K562 (cell line): ENCODE measurements at regions not wholly inside any gene's neighbourhood (a gene's known extent, or its start where the extent isn't known, plus 50 kb on each side); places are given as distances from the start of the nearest gene placed in this dataset.

Experiments used
- ARID4B ChIP-seq: sonication (generic); formaldehyde crosslinking; IDR thresholded peaks from 2 replicates; pipeline ENCODE4 v1.8.0; 2022; ENCODE audit warnings: mild to moderate bottlenecking, missing genetic modification reagents
- ATF4 ChIP-seq: fragments of 450-650 bp; formaldehyde crosslinking; IDR thresholded peaks from 2 replicates; pipeline ENCODE4 v1.4.0; 2022; ENCODE audit warnings: mild to moderate bottlenecking, moderate library complexity
- CBFA2T2 ChIP-seq: fragments of 450-650 bp; conservative IDR thresholded peaks from 2 replicates; pipeline ENCODE4 v1.6.1; 2017; ENCODE audit warnings: mild to moderate bottlenecking
- CEBPZ ChIP-seq: fragments of 150-350 bp; IDR thresholded peaks from 2 replicates; pipeline ENCODE4 v1.6.1; 2014; ENCODE audit warnings: low read depth, mild to moderate bottlenecking, low read length, borderline replicate concordance
- CREBBP ChIP-seq: IDR thresholded peaks from one replicate; pipeline ENCODE4 v1.6.1; 2012; ENCODE audit warnings: low read depth, mild to moderate bottlenecking, control low read depth, inconsistent platforms, low read length
- ELF4 ChIP-seq: fragments of 450-650 bp; formaldehyde crosslinking; IDR thresholded peaks from 2 replicates; pipeline ENCODE4 v1.4.0; 2022; ENCODE audit warnings: missing genetic modification characterization
- HIVEP1 ChIP-seq: fragments of 250-450 bp; sonication (Bioruptor Pico); IDR thresholded peaks from 2 replicates; pipeline ENCODE4 v1.4.0; 2020; ENCODE audit warnings: mild to moderate bottlenecking
- LCOR ChIP-seq: sonication (generic); formaldehyde crosslinking; IDR thresholded peaks from 2 replicates; pipeline ENCODE4 v1.8.0; 2022; ENCODE audit warnings: mild to moderate bottlenecking, missing genetic modification reagents
- MED1 ChIP-seq: sonication (generic); formaldehyde crosslinking; IDR thresholded peaks from 2 replicates; pipeline ENCODE4 v1.8.1; 2023; ENCODE audit warnings: missing genetic modification reagents, borderline replicate concordance
- PREB ChIP-seq: sonication (generic); formaldehyde crosslinking; IDR thresholded peaks from 2 replicates; pipeline ENCODE4 v1.8.1; 2023; ENCODE audit warnings: mild to moderate bottlenecking, missing genetic modification reagents
- RBM25 ChIP-seq: fragments of 200-400 bp; formaldehyde crosslinking; IDR thresholded peaks from 2 replicates; pipeline ENCODE4 v1.6.1; 2018; ENCODE audit warnings: low read length, low read depth, moderate library complexity; ENCODE audit not compliant: severe bottlenecking
- RFX1 ChIP-seq: fragments of 450-650 bp; IDR thresholded peaks from 2 replicates; pipeline ENCODE4 v1.6.1; 2016; ENCODE audit warnings: mild to moderate bottlenecking, moderate library complexity
- SREBF1 ChIP-seq: fragments of 150-350 bp; IDR thresholded peaks from 2 replicates; pipeline ENCODE4 v1.6.1; 2014; ENCODE audit warnings: antibody characterized with exemption, low read depth, low read length, borderline replicate concordance
- ZNF175 ChIP-seq: fragments of 200-800 bp; sonication (Bioruptor generic); IDR thresholded peaks from 2 replicates; pipeline ENCODE4 v1.6.1; 2016; ENCODE audit warnings: low read depth, mild to moderate bottlenecking, missing genetic modification characterization, missing compliant biosample characterization
- ZNF217 ChIP-seq: sonication (generic); formaldehyde crosslinking; IDR thresholded peaks from 2 replicates; pipeline ENCODE4 v1.8.0; 2022; ENCODE audit warnings: mild to moderate bottlenecking, missing genetic modification reagents
- ZNF239 ChIP-seq: fragments of 250-450 bp; sonication (Bioruptor Pico); IDR thresholded peaks from 2 replicates; pipeline ENCODE4 v1.4.0; 2020; ENCODE audit warnings: mild to moderate bottlenecking
- ZNF324 ChIP-seq: fragments of 250-450 bp; sonication (Bioruptor Pico); IDR thresholded peaks from 2 replicates; pipeline ENCODE4 v1.4.0; 2020; ENCODE audit warnings: mild to moderate bottlenecking
- ZZZ3 ChIP-seq: fragments of 450-650 bp; IDR thresholded peaks from 2 replicates; pipeline ENCODE4 v1.6.1; 2016; ENCODE audit warnings: antibody characterized with exemption, mild to moderate bottlenecking, moderate library complexity

- peak; percentile 63; the same call in 1 of the 2 replicates for TF ChIP-seq ARID4B (CRISPR knock-in tag)
- TF ChIP-seq ELF4 (CRISPR knock-in tag): peak; percentile 21; the same call in 1 of the 2 replicates
- TF ChIP-seq ZNF324 (CRISPR knock-in tag): no peak
- no peak for TF ChIP-seq MED1 (CRISPR knock-in tag)
- TF ChIP-seq LCOR (CRISPR knock-in tag): peak; percentile 91
- TF ChIP-seq CREBBP: no peak
- no peak for TF ChIP-seq ZNF217 (CRISPR knock-in tag)
- no peak for TF ChIP-seq RFX1
- TF ChIP-seq ZNF239 (CRISPR knock-in tag): no peak
- TF ChIP-seq ATF4 (CRISPR knock-in tag): no peak
- TF ChIP-seq CBFA2T2: no peak
- TF ChIP-seq ZZZ3: no peak
- no peak for TF ChIP-seq SREBF1
- no peak for TF ChIP-seq CEBPZ
- no peak for TF ChIP-seq HIVEP1
- no peak for TF ChIP-seq ZNF175 (CRISPR knock-in tag)
- 0 out of 2 replicates have a peak, but pooled peaks have one; percentile 12 for TF ChIP-seq PREB (CRISPR knock-in tag)
- peak; percentile 76 for TF ChIP-seq RBM25
Measured at GRCh38 chr6:27688014-27688586, 215.2 kb upstream of the ZNF184 start (continued).
